ENCODE measurements at regions not wholly inside any gene's neighbourhood (a gene's known extent, or its start where the extent isn't known, plus 50 kb on each side); places are given as distances from the start of the nearest gene placed in this dataset.

DNA sequence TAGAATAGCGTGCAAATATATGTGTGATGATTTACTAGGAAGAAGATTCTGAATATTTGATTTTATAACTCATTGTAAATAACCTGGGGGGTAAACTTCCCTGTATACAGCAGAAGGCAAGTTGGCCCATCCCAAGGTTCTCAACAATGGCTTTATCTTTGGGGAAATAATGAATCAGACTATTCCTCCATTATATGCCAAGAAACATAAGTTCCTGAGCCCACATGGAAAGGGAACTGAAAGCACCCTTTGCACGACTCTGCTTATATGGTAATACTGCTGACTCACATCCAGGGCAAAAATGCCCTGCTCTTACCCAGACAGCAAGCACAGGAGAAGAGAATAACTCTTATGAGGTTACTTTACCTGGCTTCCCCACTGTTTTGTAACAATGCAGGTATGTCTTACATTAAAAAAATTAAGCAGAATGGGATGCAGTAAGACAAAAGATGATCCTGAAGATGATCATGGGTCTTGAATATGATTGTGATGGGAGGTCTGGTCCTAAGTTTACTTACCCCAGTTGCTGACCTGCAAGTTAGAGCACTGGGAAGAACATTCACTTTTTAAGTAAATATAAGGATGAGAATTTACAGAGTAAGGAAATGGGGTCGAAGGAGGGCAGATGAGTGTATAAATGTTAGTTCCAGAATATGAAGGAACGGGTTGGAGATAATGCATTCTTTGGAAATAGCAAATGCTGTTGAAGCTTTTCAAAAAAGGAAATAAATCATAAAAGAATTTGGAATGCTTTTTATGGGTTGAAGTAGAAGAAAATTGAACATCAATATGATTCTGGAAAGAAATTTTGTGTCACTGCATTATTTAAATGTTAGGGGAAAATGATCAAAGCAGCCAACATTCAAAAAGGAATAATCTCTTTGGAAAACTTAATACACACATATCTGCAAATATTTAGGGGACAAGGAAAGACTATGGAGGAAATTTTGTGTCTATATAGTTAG lies 428.4 kb upstream of the MPDZ start:
- DNase-seq, result peak; percentile 78

DNA sequence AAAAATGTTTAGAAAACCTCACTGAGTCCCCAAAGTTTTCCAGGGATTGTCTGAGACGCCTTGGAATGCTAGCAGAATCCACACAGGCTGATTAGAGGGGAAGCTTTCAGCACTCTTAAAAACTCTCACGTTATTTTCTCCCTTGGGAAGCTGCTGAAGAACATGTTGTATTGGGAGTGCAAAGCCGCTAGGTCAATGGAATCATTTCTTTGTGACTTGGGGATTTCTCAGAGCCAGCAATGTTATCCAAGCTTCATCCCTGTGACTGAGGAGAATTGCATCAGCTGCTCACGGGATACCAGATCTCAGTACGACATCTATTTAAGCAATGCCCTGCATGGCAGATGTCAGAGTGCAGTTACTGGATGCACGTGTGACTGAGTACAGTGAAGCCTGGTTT lies 426.4 kb upstream of the MPDZ start:
- no peak for DNase-seq

DNA sequence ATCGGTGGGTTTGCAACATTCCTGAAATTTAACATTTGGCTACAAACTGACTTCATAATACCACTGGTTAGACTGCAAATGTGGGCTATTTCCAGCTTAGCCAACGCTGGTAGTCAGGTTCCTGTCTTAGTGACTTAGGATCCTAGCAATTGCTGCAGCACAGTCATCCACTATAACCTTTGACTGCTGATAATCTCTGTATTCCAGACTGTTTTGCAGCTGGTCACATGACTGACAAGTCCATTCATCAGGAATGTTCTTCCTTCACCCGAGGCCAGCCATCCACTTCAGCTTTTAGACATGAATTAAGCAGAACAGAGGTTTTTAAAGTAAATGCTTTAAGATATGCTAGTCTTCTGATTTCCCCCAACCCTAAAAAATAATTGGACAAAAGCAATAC lies 425.9 kb upstream of the MPDZ start:
- peak; percentile 50 for DNase-seq

DNA sequence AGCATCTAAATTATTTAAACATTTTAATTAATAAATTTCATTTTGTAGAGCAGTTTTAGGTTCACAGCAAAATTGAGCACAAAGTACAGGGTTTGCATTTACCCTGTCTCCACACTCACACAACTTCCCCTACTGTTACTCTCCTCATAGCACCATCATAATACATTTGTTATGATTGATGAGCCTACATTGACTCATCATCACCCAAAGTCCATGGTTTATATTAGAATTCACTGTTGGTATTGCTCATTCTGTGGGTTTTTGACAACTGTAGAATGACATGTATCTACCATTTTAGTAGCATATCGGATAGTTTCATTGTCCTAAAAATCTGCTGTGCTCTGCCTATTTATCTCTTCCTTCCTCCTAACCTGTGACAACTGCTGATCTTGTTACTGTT lies 411.1 kb upstream of the MPDZ start:
- peak; percentile 39 for DNase-seq

DNA sequence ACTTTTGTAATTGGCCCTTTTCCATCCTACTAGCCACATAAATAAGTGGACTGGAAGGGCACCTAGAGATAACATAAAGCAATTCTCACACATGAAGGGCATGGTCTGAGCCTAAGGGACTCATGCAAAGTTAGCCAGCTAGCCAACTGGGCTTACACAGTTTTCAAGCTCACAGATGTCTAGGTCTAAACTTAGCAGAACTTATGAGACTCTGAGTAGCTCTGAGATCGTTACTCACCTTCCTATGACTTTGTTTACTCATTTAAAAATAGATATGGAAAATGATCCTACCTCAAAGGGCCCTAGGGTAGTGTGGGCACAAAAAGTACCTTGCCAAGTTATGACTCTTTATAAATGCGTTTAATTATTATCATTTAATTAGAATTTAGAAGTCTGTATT lies 410.4 kb upstream of the MPDZ start:
- DNase-seq, result no peak

DNA sequence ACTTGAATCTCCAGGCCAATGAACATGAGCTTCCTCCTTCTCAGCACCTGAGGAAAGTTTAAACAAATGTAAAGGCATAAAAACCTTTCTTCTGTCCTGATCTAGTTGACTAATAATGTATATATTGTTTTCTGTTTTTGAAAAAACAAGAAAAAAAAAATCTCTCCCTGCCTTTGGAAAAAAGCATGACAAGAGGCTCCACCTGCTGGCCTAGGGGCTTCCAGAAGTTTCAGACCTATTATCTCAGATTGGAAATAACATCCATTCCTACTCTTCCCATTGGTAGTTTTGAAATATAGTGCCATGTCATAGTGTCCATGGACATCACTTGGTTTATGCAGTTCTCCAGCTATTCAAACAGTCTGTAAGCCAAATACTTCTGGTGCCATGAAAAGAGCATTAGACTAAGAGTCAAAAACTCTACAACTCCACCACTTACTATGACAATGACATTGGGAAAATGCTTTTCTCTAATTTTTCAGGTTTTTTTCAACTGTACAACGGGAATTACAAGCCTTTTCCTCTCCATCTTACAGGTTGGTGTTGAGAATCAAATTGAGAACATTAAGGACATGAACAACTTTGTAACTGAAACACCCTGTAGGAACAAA lies 409.6 kb upstream of the MPDZ start:
- no peak for DNase-seq

DNA sequence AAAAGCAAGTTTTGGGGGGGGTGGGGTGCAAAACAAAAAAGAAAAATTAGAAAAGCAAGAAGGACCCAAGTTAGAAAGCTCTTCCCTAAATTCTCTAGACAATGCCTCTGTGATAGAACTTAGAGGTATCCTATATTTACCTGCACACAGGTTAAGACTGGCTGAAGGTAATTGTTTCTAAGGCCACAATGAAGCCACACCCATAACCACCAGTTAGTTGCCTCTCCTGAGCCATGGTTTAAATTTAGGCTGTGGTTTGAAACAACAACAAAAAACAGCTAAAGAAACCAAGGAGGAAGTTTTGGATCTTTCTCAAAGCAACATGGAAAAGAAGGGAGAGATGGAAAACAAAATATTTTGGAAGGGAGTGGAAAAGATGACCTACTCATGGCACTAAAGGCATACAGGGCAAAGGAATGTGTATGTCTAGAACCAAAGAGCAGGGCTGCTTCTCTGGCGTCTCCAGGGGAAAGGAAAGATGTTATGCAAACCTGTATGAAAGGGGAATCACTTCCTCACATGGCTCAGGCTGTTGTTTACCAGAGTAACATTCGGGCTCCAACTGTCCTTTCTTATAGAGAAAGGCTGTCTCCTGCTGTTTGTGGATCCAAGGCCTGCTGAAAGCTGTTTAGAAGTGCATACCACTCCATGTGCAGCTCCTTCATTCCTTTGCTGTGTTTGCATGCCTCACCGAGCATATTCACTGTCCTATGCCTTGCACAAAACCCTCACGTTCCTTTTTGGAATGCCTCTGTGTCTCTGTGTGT lies 408.9 kb upstream of the MPDZ start:
- no peak for DNase-seq

DNA sequence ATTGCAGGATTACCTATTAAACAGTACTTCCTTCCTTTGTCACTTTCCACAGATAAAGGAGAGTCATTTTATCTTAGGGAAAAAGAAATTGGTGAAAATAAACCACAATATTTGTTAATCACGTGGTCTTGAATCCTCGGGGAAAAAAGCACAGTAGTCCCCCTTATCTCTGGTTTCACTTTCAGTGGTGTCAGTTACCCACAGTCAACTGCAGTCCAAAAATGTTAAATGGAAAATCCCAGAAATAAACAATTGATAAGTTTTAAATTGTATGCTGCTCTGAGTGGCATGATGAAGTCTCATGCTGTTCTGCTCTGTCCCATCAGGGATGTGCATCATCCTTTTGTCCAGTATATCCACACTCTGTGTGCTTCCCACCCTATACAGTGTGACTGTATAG lies 405.2 kb upstream of the MPDZ start:
- no peak for DNase-seq

DNA sequence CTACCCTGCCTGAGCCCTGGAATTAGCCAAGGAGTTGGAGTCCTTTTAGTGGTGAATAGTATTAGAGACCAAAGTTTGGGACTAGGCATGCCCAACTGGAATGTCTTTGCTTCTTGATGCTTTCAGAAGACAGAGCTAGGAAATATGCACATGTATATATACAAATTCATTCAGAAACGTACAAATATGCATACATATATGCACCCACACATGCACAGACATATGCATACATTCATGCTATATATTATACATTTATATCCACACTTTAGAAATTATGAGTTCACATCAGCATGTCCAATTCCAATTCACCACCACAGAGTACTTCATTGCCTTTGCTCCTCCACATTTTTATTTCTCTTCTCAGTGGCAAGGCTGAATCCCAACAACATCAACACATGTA lies 398.3 kb upstream of the MPDZ start:
- no peak for DNase-seq

DNA sequence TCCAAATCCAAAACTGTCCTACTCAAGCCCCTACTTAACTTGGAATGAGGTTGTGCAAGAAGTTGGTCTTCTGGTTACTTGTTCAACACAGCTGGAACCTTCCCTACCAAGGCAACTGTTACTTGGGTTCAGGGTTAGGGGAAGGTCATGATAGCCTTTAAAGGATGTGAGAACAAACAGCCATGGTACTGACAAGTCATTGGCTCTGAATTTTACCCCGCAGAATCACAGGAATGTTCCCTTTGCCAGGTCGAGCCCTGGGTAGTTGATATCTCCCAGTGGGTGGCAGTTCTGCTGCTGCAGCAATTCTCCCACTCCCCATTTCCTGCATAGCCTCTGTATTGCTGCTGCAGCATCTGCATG lies 396.1 kb upstream of the MPDZ start:
- DNase-seq, result no peak

DNA sequence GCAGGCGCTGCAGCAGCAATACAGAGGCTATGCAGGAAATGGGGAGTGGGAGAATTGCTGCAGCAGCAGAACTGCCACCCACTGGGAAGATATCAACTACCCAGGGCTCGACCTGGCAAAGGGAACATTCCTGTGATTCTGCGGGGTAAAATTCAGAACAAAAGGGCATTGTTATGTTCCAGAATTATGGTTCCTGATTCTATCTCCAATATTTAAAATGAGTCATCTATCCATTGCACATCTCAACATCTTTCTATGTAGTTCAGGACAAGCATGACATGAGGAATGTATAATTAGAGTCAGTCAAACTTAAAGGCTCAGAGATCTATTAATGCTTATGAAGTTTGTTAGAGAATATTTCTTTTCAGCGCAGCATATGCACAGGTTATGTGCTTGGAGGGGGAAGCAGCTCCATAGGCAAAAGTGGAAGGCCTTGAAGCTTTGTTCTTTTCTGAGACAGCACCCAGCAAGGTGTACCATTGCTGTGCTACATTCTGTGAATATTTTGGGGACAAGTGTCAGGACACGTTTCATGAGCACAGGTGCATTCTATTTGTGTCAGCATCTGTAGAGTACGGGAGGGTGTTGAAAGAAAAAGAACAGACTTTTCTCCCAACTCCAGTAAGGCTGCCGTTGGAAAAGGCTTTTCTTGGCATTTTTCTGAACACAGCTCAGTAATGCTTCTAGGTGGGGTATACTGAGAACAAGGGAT lies 395.6 kb upstream of the MPDZ start:
- no peak for DNase-seq

DNA sequence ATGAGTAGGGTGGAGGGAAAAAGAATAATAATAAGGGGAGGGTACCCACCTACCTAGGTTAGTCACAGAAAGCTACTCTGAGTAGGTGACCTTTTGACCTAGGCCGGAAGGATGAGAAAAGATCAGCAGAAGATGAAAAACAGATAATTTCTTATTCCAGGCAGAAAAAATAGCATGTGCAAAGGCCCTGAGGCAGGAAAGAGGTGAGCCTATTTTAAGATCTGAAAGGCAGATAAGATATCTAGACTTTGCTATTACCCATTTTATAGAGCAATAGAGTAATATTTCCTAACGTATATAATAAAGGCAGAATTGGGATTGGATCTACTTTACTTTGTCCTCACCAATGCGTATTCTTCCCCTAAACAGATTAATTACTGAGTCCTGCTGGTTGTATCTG lies 393.9 kb upstream of the MPDZ start:
- DNase-seq, result no peak

DNA sequence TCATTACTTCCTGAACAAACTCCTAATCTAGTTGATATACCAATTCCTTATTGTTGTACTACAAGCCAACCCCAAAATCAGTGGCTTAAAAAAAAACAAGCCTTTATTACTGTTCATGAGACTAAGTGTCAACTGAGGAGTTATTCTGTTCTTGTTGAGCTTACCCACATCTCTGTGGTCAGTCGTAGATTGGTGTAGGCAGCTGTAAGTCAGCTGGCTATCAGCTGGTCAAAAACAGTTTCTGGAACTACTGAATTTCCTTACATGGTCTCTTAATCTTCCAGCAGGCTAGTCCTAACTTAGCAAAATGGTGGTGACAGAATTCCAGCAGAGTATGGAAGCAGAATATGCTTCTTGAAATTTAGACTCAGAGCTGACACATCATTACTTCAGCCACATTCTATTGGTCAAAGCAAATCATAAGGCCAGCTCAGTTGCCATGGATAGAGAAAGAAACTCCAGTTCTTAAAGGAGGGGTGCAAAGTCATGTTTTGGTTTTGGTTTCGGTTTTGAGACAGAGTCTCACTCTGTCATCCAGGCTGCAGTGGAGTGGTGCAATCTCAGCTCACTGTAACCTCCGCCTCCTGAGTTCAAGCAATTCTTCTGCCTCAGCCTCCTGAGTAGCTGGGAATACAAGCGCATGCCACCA lies 386.1 kb upstream of the MPDZ start:
- DNase-seq, result peak; percentile 54

DNA sequence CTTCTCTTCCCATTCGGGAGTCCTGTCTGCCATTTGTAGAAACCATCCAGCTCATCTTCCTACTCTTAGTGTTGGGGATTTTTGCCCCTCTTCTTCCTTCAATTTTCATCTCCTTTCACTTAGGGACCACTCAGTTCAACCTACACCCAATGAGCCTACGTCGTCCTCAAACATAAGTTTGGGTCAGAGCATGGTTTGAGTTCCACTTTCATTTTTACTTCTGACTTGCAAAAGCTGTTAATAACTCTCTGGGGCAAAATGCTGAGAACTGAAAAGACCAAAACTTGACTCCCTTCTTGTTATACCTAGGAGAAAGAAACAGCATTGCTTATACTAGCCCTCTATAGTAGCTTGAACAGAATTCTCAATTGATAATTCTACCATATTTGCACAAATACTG lies 381.5 kb upstream of the MPDZ start:
- DNase-seq, result no peak

DNA sequence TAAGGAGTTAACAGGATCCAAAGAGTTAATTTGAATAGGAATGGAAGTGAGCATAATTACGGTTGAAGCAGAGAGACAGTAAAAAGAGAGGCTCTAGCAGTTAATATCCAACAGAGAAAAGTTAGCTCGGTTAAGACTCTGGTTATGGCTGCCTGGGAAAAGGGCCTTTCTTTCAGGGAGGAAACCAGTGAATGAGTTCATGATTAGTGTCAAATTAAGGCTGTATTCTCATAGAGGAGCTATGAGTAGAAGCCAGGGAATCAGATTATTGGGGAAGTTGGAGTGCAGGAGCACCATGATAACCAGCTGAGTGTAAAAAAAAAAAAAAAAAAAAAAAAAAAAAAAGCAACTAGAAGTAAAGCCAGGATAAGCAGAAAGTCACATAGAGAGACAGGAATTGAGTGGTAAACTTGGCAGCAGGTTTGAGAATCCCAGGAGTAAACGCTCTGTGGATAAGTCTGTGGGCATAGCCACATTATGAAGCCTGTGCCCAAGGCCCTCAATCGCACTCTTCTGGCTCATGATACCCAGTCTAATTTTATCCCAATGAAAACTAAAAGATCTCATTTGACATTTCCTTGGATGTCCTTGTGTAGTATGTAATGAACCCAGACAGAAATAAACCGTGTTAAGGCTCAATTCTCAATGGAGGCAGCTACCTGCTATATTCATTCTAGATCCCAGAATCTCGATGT lies 372.6 kb upstream of the MPDZ start:
- no peak for DNase-seq

DNA sequence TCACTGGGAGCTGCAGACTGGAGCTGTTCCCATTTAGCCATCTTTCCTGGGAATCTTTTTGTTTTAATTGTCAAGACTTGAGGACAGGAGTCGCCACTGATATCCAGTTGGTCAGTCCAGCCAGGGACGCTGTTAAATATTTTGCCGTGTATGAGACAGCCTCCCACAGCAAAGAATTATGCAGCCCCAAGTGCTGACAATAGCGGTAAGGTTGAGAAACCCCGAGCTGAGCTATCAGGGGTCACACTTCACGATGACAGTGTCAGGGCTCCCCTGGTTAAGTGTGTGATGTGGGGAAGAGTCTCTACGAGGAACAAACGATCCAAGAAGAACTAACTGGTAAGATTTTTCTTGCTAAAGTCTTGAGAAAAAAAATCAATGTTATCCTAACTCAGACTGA lies 372.0 kb upstream of the MPDZ start:
- DNase-seq, result no peak

DNA sequence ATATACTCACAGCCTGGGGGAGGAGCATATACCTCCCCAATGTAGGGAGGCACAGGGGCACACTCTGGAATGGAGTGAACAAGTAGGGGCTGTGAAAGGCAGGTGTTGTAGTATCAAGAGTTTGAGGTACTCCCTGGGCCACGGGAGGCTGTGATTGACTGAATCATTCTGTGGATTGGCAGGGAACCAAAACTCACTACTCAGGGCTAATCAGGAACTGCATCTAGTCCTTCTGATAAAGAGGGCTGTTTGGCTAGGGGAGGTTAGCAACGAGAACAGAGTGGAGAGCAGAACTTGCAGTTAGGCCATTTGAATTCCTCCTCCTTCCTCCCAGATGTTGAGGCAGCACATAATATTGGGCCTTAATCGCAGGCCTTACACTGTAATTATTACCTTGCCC lies 369.2 kb upstream of the MPDZ start:
- no peak for DNase-seq

DNA sequence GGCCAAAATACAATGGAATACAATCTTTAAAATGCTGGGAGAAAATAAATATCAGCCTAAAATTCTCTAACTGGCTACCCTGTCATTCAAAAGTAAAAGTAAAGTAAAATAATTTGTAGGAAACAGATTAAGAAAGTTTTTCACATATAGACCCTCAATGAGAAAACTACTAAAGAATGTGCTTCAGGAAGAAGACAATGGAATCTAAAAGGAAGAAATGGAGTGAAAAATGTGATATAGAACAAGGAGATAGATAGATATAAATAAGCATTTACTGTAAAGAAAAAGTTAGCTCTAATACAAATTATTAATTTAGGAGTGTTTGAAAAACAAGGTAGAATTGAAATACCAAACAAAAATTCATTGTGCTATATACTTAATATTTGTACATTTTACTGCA lies 368.6 kb upstream of the MPDZ start:
- DNase-seq, result no peak

DNA sequence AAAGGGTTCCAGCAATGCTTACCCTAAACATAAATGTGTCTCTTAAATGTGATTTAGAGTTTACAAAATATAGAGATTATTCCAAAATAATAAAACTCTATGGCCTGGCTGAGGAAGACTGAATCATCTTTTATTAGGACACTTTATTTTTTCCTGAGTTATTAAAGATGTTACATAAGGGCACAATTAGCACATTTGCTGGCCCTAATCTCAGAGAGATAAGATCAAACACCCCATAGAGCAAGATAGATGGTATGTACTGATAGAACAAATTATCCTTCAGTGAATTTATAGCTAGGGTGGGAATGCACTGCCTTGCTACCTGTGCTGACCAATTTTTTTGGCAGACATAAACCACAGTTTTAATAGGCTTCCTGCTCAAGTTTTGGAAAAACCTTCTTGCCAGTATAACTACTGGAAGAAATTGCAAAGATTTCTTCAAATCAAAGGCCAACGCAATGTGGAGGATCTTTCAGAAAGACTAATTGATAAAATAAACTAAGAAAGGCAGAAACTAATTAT lies 367.1 kb upstream of the MPDZ start:
- DNase-seq, result no peak

DNA sequence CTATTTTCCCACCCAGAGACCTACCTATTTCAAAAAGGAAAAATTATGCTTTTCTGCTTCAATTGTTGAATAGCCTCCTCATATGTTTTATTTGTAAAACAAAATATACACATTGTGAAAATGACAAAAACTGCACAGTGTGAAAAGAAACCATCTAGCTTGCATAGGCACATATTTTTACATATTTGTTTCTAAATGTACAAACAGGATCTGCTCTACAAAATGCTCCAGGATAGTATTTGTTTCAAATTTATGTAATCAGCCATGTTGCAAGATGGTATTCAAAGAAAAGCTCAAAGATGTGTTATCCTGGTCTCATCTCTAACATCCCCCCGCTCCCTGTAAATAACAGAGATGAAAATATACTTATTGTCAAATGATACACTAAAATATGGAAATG lies 366.1 kb upstream of the MPDZ start:
- DNase-seq, result no peak

DNA sequence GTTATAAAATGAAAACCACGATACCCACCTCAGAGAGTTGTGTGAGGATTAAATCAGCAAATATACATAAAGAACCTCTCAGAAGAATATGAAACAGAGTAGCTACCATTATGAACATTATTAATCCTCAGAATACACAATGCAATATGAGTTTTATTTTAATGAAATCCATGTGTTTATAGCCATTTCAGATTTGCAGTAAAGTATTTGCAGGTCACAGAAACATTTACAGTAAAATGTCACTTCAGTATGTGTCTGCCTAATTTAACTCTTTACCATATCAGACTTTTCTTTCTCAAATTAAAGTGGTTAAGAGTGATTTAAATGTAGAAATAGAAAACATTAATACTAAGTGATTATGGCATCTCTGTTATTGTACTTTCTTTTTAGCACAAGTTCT lies 365.2 kb upstream of the MPDZ start:
- no peak for DNase-seq

DNA sequence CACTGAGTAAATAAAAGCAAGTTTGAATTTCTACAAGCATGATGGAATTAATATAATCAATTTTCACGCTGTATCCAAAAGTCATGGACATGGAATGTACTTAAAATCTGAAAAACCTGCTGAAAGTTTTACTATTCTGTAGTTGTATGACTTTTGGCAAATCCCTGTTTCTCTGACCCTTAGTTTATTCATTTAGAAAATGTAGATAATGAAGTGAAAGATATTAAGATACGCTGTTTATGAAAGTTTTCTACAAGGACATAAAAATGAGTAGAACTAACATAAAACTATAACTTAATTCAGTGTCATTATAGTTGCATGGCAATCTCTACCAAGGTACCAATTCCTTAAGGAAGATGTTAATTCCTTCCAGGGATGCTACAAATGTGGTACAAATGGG lies 363.2 kb upstream of the MPDZ start:
- DNase-seq, result no peak
